Muscle of arm (tissue), 1 donor: ENCODE measurements at regions not wholly inside any gene's neighbourhood (a gene's known extent, or its start where the extent isn't known, plus 50 kb on each side); places are given as distances from the start of the nearest gene placed in this dataset.
"Not testable (repeated sequence)": the region's sequence is repeated elsewhere in the genome, so short reads cannot be mapped to it uniquely, and the experiment has no call there.

Source experiments
- DNase-seq: peaks from one replicate; pipeline ENCODE4 v3.0.0-alpha.2; 2013

DNA sequence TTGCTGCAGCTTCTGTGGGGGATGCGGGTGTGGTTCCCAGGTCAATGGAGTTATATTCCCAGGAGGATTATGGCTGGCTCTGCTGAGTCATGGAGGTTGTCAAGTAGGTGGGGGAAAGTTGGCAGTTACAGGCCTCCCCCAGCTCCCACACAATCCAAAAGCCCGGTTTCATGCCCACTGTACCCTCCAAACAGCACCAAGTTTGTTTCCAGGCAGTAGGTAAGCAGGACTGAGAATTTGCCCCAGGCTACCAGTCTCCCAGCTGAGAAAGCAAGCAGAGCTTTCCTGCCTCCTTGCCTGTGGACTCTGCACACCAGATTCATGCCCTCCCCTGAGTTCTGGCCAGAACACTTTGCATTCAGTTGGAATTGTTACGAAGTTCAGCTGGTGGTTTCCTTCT lies 578.2 kb downstream of the MEI4 start:
- DNase-seq = no peak

- DNase-seq = no peak
Measured at GRCh38 chr6:78243519-78243918, 590.7 kb downstream of the MEI4 start.

GRCh38 chr6:78251931-78252330 lies 599.1 kb downstream of the MEI4 start:
- DNase-seq = no peak

GRCh38 chr6:78253618-78254017 lies 600.8 kb downstream of the MEI4 start:
- no peak for DNase-seq

GRCh38 chr6:78259935-78260334 lies 607.1 kb downstream of the MEI4 start:
- DNase-seq = no peak

DNA sequence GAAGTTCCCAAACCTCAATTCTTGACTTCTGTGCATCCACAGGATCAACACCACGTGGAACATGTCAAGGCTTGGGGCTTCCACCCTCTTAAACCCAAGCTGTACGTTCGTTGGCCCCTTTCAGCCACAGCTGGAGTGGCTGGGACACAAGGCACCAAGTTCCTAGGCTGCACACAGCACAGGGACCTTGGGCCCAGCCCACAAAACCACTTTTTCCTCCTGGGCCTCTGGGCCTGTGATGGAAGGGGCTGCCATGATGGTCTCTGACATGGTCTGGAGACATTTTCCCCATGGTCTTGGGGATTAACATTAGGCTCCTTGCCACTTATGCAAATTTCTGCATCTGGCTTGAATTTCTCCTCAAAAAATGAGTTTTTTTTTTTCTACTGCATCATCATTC lies 606.9 kb upstream of the IRAK1BP1 start:
- not testable (repeated sequence) for DNase-seq

- no peak for DNase-seq
Measured at GRCh38 chr6:78268591-78269452, 598.5 kb upstream of the IRAK1BP1 start.

- DNase-seq = no peak
Measured at GRCh38 chr6:78300885-78301284, 566.5 kb upstream of the IRAK1BP1 start.

GRCh38 chr6:78302411-78302810 lies 564.9 kb upstream of the IRAK1BP1 start:
- DNase-seq = no peak

DNA sequence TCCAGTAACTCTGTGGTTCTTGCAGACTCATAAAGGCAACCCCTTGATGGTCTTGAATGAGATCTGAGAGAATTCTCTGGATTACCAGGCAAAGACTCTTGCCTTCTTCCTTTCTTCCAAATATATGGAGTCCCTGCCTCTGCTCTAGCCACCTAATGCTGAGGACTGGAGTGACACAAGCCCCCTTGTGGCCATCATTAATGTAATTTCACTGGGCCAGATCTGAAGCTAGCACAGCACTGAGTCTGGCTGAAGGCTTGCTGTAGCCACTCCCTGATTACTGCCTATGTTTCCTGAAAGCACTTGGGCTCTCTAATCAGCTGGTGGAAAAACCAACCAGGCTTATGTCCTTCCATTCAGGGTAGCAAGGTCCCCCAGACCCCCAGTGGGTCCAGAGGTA lies 559.3 kb upstream of the IRAK1BP1 start:
- no peak for DNase-seq

- no peak for DNase-seq
Measured at GRCh38 chr6:78322068-78322845, 545.1 kb upstream of the IRAK1BP1 start.

GRCh38 chr6:78324213-78324612 lies 543.1 kb upstream of the IRAK1BP1 start:
- no peak for DNase-seq

DNA sequence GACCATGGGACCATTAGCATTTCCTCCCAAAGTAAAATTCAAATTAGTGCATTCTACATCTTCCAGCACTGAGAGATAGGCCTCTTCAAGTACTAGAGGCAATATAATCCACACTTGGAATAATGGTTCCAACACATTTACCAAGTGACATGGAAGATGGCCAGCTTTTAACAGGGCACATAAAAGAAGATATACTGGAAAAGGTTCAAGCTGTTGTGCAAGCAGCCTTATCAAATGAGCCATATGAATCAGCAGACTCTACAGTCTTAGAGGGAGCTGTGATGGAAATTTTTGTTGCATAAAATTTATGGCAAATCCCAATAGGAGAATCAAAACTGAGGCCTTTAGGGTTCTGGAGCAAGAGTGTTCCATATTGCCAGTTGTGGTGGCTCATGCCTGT lies 526.6 kb upstream of the IRAK1BP1 start:
- no peak for DNase-seq

DNA sequence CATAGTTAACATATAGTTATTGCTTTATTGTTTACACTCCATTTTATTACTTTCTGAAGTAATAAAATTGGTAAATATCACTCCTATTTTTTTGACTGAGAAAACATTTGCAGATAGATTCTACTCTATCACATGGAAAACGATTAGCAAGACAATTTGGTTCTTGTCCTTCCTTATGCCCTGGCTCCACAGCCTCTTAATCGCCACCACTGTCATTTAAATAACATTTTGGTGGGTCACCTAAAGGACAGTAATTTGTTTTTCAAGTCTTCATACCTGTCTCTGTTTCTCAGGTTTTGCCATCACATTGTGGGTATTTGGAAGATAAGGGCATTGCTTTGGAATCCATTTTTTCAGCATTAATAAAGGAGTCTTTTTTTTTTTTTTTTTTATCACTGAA lies 521.5 kb upstream of the IRAK1BP1 start:
- DNase-seq = no peak

DNA sequence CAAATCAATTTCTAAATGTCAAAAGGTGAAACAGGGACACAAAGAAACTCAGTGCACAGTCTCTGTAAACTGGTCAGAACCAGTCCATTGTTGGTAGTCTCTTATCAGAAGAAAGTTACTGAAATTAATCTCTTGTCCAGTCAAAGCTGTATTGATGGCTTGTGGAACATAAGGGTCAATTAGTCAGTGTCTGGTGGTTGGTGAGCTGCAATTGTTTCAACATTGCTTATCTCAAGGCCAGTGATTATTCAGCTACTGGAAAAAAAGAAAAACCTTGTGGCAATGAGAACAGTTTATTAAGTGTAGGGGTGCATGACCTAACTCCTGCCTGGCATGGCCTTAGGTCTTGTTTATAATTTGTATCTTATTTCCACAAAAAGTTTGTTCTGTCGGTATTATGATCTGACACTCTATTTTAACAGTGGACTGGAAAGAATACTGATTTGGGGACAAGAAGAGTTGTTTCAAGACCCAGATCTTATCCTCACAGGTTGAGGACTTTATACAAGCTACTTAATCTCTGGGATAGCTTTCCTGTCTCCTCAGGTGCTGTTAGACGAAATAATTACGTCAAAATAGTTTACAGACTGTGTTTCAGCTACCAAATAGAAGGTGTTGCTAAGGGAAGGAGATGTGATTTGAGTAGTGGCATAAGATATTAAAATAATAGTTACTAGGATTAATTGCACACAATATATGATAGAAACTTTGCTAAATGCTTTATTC lies 520.0 kb upstream of the IRAK1BP1 start:
- no peak for DNase-seq

DNA sequence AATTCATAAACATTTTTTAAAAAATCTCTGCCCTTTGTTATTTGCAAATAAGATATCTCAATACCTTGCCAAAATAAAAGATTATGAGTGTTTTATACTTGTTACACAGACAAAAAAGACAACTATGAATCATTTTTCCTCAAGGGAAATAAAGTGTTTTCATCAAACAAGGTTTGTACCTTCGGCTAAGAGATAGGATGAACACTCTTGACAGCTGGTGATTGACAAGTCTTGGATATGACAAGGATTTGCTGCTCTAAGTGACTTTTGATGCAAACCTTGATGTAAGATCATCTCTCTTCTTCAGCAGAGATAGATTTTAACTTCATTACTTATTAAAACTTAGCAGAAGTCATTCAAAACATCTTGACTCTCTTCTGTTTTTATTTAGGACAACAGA lies 514.3 kb upstream of the IRAK1BP1 start:
- no peak for DNase-seq

- DNase-seq = no peak
Measured at GRCh38 chr6:78363688-78364087, 503.7 kb upstream of the IRAK1BP1 start.

DNA sequence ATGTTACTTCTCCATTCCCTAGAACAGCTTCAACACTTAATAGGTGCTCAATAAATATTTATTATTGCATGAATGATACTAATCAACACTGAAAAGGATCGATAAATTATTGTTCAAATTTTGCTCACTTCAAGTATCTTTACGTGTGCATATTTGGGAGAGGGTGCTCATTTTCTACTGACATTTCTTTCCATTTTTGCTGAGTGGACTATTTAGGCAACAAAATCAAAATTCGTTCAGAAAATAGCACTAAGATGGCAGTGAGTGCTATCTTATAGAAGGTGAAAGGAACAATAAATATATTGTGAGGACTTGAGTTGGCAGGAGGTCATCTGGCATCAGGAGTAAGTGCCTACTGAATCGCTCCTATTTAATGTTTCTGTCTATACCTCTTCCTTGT lies 501.9 kb upstream of the IRAK1BP1 start:
- no peak for DNase-seq

GRCh38 chr6:78377056-78377455 lies 490.3 kb upstream of the IRAK1BP1 start:
- no peak for DNase-seq

- DNase-seq = no peak
Measured at GRCh38 chr6:78379982-78380381, 487.4 kb upstream of the IRAK1BP1 start.

- no peak for DNase-seq
Measured at GRCh38 chr6:78380541-78380940, 486.8 kb upstream of the IRAK1BP1 start.

GRCh38 chr6:78383968-78384367 lies 483.4 kb upstream of the IRAK1BP1 start:
- DNase-seq = no peak

GRCh38 chr6:78386854-78387253 lies 480.5 kb upstream of the IRAK1BP1 start:
- DNase-seq = not testable (repeated sequence)
